Suprapubic skin (tissue), 4 donors: ENCODE measurements at regions not wholly inside any gene's neighbourhood (a gene's known extent, or its start where the extent isn't known, plus 50 kb on each side); places are given as distances from the start of the nearest gene placed in this dataset.

ENCODE experiments used
- EP300 ChIP-seq: sonication (generic); formaldehyde crosslinking; IDR thresholded peaks from one replicate; pipeline ENCODE4 v1.6.1; 2017; ENCODE audit warnings: antibody characterized with exemption
- POLR2A ChIP-seq, 2 donors: fragments of 450-650 bp; IDR thresholded peaks; one replicate each; pipeline ENCODE4 v1.6.1; 2017; ENCODE audit warnings: antibody characterized with exemption in 2 of 2, mild to moderate bottlenecking in 2 of 2, moderate library complexity in 2 of 2
- POLR2AphosphoS5 ChIP-seq, 3 donors: sonication (generic); formaldehyde crosslinking; IDR thresholded peaks; one replicate each; pipeline ENCODE4 v1.6.1; 2017; ENCODE audit warnings: antibody characterized with exemption in 3 of 3
- TF ChIP-seq, protein P1 (sequence below), 2 donors: fragments of 200-600 bp in 1 of 2; fragments of 450-650 bp in 1 of 2; sonication (generic) in 1 of 2; IDR thresholded peaks; one replicate each; pipeline ENCODE4 v1.5.1; 2016 to 2019; ENCODE audit warnings: antibody characterized with exemption in 2 of 2, mild to moderate bottlenecking in 1 of 2, moderate library complexity in 1 of 2

DNA sequence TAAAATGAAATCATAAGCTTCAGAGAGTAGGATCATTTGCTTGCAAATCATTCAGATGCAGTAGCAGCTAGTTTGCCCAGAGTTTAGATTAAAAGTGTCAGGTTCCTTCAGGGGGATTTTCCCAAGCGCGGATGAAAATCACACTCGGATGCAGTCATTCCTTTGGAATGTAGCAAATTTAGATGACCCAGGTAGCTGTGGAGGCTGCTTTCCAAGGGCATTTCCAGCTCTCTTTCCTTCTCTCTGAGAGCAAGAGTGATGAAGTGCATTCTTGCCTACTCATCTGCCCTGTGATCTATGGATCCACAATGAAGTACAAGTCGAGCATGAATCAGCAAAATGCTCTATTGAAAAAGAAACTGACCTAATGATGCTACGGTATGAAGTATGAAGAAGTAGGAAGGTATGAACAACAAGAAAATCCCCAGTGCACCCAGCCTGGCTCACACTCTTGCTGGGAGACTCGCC lies 200.2 kb downstream of the PLK2 start:
- TF ChIP-seq POLR2A (IDR thresholded peaks at IDR 0.05) = no peak
- TF ChIP-seq, protein P1, sequence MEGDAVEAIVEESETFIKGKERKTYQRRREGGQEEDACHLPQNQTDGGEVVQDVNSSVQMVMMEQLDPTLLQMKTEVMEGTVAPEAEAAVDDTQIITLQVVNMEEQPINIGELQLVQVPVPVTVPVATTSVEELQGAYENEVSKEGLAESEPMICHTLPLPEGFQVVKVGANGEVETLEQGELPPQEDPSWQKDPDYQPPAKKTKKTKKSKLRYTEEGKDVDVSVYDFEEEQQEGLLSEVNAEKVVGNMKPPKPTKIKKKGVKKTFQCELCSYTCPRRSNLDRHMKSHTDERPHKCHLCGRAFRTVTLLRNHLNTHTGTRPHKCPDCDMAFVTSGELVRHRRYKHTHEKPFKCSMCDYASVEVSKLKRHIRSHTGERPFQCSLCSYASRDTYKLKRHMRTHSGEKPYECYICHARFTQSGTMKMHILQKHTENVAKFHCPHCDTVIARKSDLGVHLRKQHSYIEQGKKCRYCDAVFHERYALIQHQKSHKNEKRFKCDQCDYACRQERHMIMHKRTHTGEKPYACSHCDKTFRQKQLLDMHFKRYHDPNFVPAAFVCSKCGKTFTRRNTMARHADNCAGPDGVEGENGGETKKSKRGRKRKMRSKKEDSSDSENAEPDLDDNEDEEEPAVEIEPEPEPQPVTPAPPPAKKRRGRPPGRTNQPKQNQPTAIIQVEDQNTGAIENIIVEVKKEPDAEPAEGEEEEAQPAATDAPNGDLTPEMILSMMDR (IDR thresholded peaks at IDR 0.05) = no peak
- no peak for TF ChIP-seq POLR2AphosphoS5 (IDR thresholded peaks at IDR 0.05)
- TF ChIP-seq EP300 = no peak
